ENCODE measurements at regions not wholly inside any gene's neighbourhood (a gene's known extent, or its start where the extent isn't known, plus 50 kb on each side); places are given as distances from the start of the nearest gene placed in this dataset.

- intact Hi-C loops (cut with micrococcal nuclease) (no loop called here), in situ Hi-C loops (cut with MboI; ENCODE audit: low sequenced_read_pairs) (no loop called here), dilution Hi-C loops (cut with HindIII; ENCODE audit: low sequenced_read_pairs, unreplicated experiment) (no loop called here)
- Histone ChIP-seq H2BK5ac (ENCODE audit: low read depth, low read length, poor library complexity, severe bottlenecking) (no peak overlapping the region), H3K4me3 (ENCODE audit: insufficient read depth, low read depth, low read length) (no peak overlapping the region), H4K91ac (ENCODE audit: insufficient read depth, low read depth, low read length) (no peak overlapping the region), H3K9me1 (ENCODE audit: insufficient read depth, low read length) (peaks cover 6% of the 10 kb centered on the region; the same call in 1 of the 2 replicates), H2AFZ (replicated peaks; ENCODE audit: low read length, poor library complexity) (no peak overlapping the region), H3K4me1 (ENCODE audit: control insufficient read depth, insufficient read depth, low read length) (peaks cover 5% of the 10 kb centered on the region), H2AK9ac (replicated peaks; ENCODE audit: low read depth, low read length, poor library complexity) (no peak overlapping the region), H2BK120ac (ENCODE audit: low read depth, low read length) (no peak overlapping the region), H2BK15ac (ENCODE audit: low read depth, low read length) (no peak overlapping the region), H4K5ac (ENCODE audit: low read depth, low read length) (no peak overlapping the region), H3K9me3 (ENCODE audit: control insufficient read depth, insufficient read depth, low read length) (no peaks in the 10 kb centered on the region), H3K9ac (ENCODE audit: low read depth, low read length) (no peak overlapping the region), H3K36me3 (ENCODE audit: control insufficient read depth, insufficient read depth, low read length) (no peaks in the 10 kb centered on the region), H4K20me1 (ENCODE audit: insufficient read depth, low read length) (no peaks in the 10 kb centered on the region), H3K4me2 (ENCODE audit: low read depth, low read length) (no peak overlapping the region), H3K79me1 (ENCODE audit: low read depth in 1 of 2, low read length in 2 of 2) (no peaks in the 10 kb centered on the region), H2BK20ac (ENCODE audit: low read depth, low read length) (no peak overlapping the region), H3K27ac (ENCODE audit: insufficient read depth, low read length) (no peak overlapping the region), H3K23ac (ENCODE audit: low read depth, low read length) (no peak overlapping the region), H3K56ac (ENCODE audit: extremely low read depth, insufficient read depth, low read length) (no peak overlapping the region), H3K18ac (ENCODE audit: low read depth, low read length) (no peak overlapping the region), H4K8ac (ENCODE audit: low read depth in 2 of 2, low read length in 2 of 2) (no peak overlapping the region), H3K27me3 (ENCODE audit: control insufficient read depth, insufficient read depth, low read length) (no peaks in the 10 kb centered on the region), H2AK5ac (ENCODE audit: low read depth, low read length) (peak overlapping the region; percentile 40; the same call in 1 of the 2 replicates), H3K4ac (ENCODE audit: low read depth, low read length) (no peak overlapping the region), H3K14ac (replicated peaks; ENCODE audit: low read depth, low read length) (no peak overlapping the region)
- ChIA-PET POLR2A (ENCODE audit: unreplicated experiment) (no interaction called here), CTCF (no interaction called here)
- no peak for DNase-seq
- TF ChIP-seq SMC3 (IDR thresholded peaks at IDR 0.05; ENCODE audit: low read depth, low read length) = no peak
- TF ChIP-seq RAD21 (IDR thresholded peaks at IDR 0.05; ENCODE audit: low read length) = no peak
- TF ChIP-seq MXI1 (IDR thresholded peaks at IDR 0.05; ENCODE audit: borderline replicate concordance, low read depth, low read length) = no peak
- no peak for TF ChIP-seq CEBPB (IDR thresholded peaks at IDR 0.05; ENCODE audit: low read depth, low read length)
- no peak for TF ChIP-seq CTCF (conservative IDR thresholded peaks at IDR 0.05; ENCODE audit: low read depth, low read length)
- TF ChIP-seq NFE2L2 (IDR thresholded peaks at IDR 0.05; ENCODE audit: low read depth, low read length) = no peak
- TF ChIP-seq ELK1 (IDR thresholded peaks at IDR 0.05; ENCODE audit: borderline replicate concordance, low read depth, low read length) = no peak
- no peak for TF ChIP-seq FOS (IDR thresholded peaks at IDR 0.05; ENCODE audit: low read depth, low read length)
- TF ChIP-seq BHLHE40 (IDR thresholded peaks at IDR 0.05; ENCODE audit: low read depth, low read length) = no peak
- TF ChIP-seq MAFK (IDR thresholded peaks at IDR 0.05; ENCODE audit: low read depth, low read length) = no peak
- no peak for TF ChIP-seq CHD1 (IDR thresholded peaks at IDR 0.05; ENCODE audit: low read depth, low read length)
- no peak for TF ChIP-seq POLR2A (IDR thresholded peaks at IDR 0.05; ENCODE audit: low read depth, low read length)
- TF ChIP-seq RFX5 (IDR thresholded peaks at IDR 0.05; ENCODE audit: low read depth, low read length) = no peak
- TF ChIP-seq MAZ (IDR thresholded peaks at IDR 0.05; ENCODE audit: borderline replicate concordance, low read depth, low read length) = no peak
- no peak for TF ChIP-seq RCOR1 (IDR thresholded peaks at IDR 0.05; ENCODE audit: insufficient replicate concordance, low read length)
- TF ChIP-seq USF2 (IDR thresholded peaks at IDR 0.05; ENCODE audit: low read depth, low read length) = no peak
- BruUV-seq (replicated peaks) = no TSS peak
- no peak for ATAC-seq (ENCODE audit: low read depth)
- no CpG with 5 or more reads among the region's 6 CpGs for WGBS, 2 experiments (ENCODE audit: extremely low coverage in 2 of 2, insufficient read length in 1 of 2)
Observed at GRCh38 chr12:116360579-116361413, 83.3 kb upstream of the MED13L start.

All from IMR-90 (cell line).